GM23338 (cell line): ENCODE measurements at regions not wholly inside any gene's neighbourhood (a gene's known extent, or its start where the extent isn't known, plus 50 kb on each side); places are given as distances from the start of the nearest gene placed in this dataset.

ENCODE experiments used
- ATAC-seq: fragments of 200-7000 bp; cut with Tn5 transposase; 3 replicates; pipeline ENCODE4 v1.9.1; 2020
- DNase-seq: peaks from one replicate; pipeline ENCODE4 v3.0.0-alpha.2; 2015; ENCODE audit warnings: low spot score
- H2AFZ ChIP-seq: fragments of 200-600 bp; sonication (generic); 2 replicates; pipeline ENCODE4 v1.8.0; 2016; ENCODE audit warnings: antibody characterized with exemption, mild to moderate bottlenecking, moderate library complexity
- H3F3A ChIP-seq: fragments of 200-600 bp; sonication (generic); replicated peaks from 2 replicates; pipeline ENCODE4 v1.8.0; 2017; ENCODE audit warnings: antibody characterized with exemption, mixed run types, low read depth
- H3K27ac ChIP-seq: fragments of 200-600 bp; sonication (generic); 2 replicates; pipeline ENCODE4 v1.6.1; 2016; ENCODE audit warnings: low read depth
- H3K27me3 ChIP-seq: fragments of 200-600 bp; sonication (generic); 2 replicates; pipeline ENCODE4 v1.8.0; 2016; ENCODE audit warnings: mild to moderate bottlenecking, mixed run types, moderate library complexity; ENCODE audit not compliant: insufficient read depth
- H3K36me3 ChIP-seq: fragments of 200-600 bp; sonication (generic); 2 replicates; pipeline ENCODE4 v1.8.0; 2016; ENCODE audit warnings: mild to moderate bottlenecking; ENCODE audit not compliant: insufficient read depth
- H3K4me1 ChIP-seq: fragments of 200-600 bp; sonication (generic); 2 replicates; pipeline ENCODE4 v1.8.0; 2016; ENCODE audit warnings: mild to moderate bottlenecking, moderate library complexity; ENCODE audit not compliant: insufficient read depth
- H3K4me2 ChIP-seq: fragments of 200-600 bp; sonication (generic); 2 replicates; pipeline ENCODE4 v1.7.1; 2017; ENCODE audit warnings: mixed run types
- H3K4me3 ChIP-seq: fragments of 200-600 bp; sonication (generic); 2 replicates; pipeline ENCODE4 v1.6.1; 2016; ENCODE audit warnings: mixed run types
- H3K79me2 ChIP-seq: fragments of 200-600 bp; sonication (generic); replicated peaks from 2 replicates; pipeline ENCODE4 v1.8.0; 2017; ENCODE audit warnings: mild to moderate bottlenecking; ENCODE audit not compliant: insufficient read depth
- H3K9me2 ChIP-seq: fragments of 200-600 bp; sonication (generic); 2 replicates; pipeline ENCODE4 v1.8.0; 2017; ENCODE audit not compliant: insufficient read depth
- H4K20me1 ChIP-seq: fragments of 200-600 bp; sonication (generic); replicated peaks from 2 replicates; pipeline ENCODE4 v1.8.0; 2017; ENCODE audit warnings: mild to moderate bottlenecking; ENCODE audit not compliant: insufficient read depth
- H3K27ac Mint-ChIP-seq: 2 replicates; pipeline ENCODE4 v1.8.0; 2020; ENCODE audit warnings: inconsistent platforms, mild to moderate bottlenecking, moderate library complexity, mixed read lengths
- H3K27me3 Mint-ChIP-seq: 3 replicates; pipeline ENCODE4 v1.8.0; 2022; ENCODE audit warnings: low read depth, mild to moderate bottlenecking, moderate library complexity, mixed read lengths, inconsistent platforms; ENCODE audit not compliant: insufficient read depth, poor library complexity
- H3K36me3 Mint-ChIP-seq: 3 replicates; pipeline ENCODE4 v1.8.0; 2021; ENCODE audit warnings: low read depth, mild to moderate bottlenecking, inconsistent platforms, moderate library complexity, mixed read lengths
- H3K4me1 Mint-ChIP-seq: 3 replicates; pipeline ENCODE4 v1.8.0; 2020; ENCODE audit warnings: mild to moderate bottlenecking, inconsistent platforms, mixed read lengths
- H3K4me3 Mint-ChIP-seq: 3 replicates; pipeline ENCODE4 v1.8.0; 2021; ENCODE audit warnings: moderate library complexity, mild to moderate bottlenecking, inconsistent platforms, mixed read lengths
- H3K9me3 Mint-ChIP-seq: 3 replicates; pipeline ENCODE4 v1.8.0; 2020; ENCODE audit warnings: moderate library complexity, mild to moderate bottlenecking, inconsistent platforms, mixed read lengths
- CREB1 ChIP-seq: fragments of 250-450 bp; sonication (Bioruptor Pico); IDR thresholded peaks from 2 replicates; pipeline ENCODE4 v1.5.0; 2020; ENCODE audit warnings: low read depth, mild to moderate bottlenecking, moderate library complexity
- EZH2 ChIP-seq: fragments of 200-600 bp; sonication (generic); IDR thresholded peaks from one replicate; pipeline ENCODE4 v1.8.0; 2017; ENCODE audit warnings: antibody characterized with exemption, mild to moderate bottlenecking, low read depth; ENCODE audit not compliant: unreplicated experiment
- EZH2phosphoT487 ChIP-seq: fragments of 200-600 bp; sonication (generic); IDR thresholded peaks from one replicate; pipeline ENCODE4 v1.8.1; 2018; ENCODE audit warnings: antibody characterized with exemption; ENCODE audit not compliant: unreplicated experiment
- JUNB ChIP-seq: IDR thresholded peaks from one replicate; pipeline ENCODE4 v1.6.1; 2016; ENCODE audit warnings: antibody characterized with exemption; ENCODE audit not compliant: unreplicated experiment
- NANOG ChIP-seq: IDR thresholded peaks from 2 replicates; pipeline ENCODE4 v1.6.1; 2016; ENCODE audit warnings: antibody characterized with exemption, borderline replicate concordance
- POLR2AphosphoS5 ChIP-seq: IDR thresholded peaks from 2 replicates; pipeline ENCODE4 v1.6.1; 2016; ENCODE audit warnings: antibody characterized with exemption, low read depth
- STAT1 ChIP-seq: IDR thresholded peaks from one replicate; pipeline ENCODE4 v1.6.1; 2016; ENCODE audit warnings: antibody characterized with exemption; ENCODE audit not compliant: unreplicated experiment
- ZNF114 ChIP-seq: fragments of 250-450 bp; sonication (Bioruptor Pico); IDR thresholded peaks from 2 replicates; pipeline ENCODE4 v1.5.0; 2020; ENCODE audit warnings: mild to moderate bottlenecking, moderate library complexity
- ZNF331 ChIP-seq: fragments of 250-450 bp; sonication (Bioruptor Pico); IDR thresholded peaks from 2 replicates; pipeline ENCODE4 v1.5.0; 2020; ENCODE audit warnings: low read depth, mild to moderate bottlenecking, moderate library complexity
- ZNF462 ChIP-seq: fragments of 250-450 bp; sonication (Bioruptor Pico); IDR thresholded peaks from 2 replicates; pipeline ENCODE4 v1.5.0; 2020; ENCODE audit warnings: mild to moderate bottlenecking, moderate library complexity
- TF ChIP-seq, protein P1 (sequence below): IDR thresholded peaks from one replicate; pipeline ENCODE4 v1.6.1; 2018; ENCODE audit warnings: antibody characterized with exemption; ENCODE audit not compliant: unreplicated experiment
- TF ChIP-seq, protein P2 (sequence below): IDR thresholded peaks from 2 replicates; pipeline ENCODE4 v1.6.1; 2016; ENCODE audit warnings: antibody characterized with exemption
- TF ChIP-seq, protein P3 (sequence below), 2 experiments: fragments of 200-600 bp in 1 of 2; sonication (generic) in 1 of 2; conservative IDR thresholded peaks; 2 replicates each; pipeline versions ENCODE4 v1.5.1 to v1.6.1; 2016 to 2017; ENCODE audit warnings: antibody characterized with exemption in 2 of 2, low read depth in 2 of 2, mild to moderate bottlenecking in 2 of 2, moderate library complexity in 1 of 2

DNA sequence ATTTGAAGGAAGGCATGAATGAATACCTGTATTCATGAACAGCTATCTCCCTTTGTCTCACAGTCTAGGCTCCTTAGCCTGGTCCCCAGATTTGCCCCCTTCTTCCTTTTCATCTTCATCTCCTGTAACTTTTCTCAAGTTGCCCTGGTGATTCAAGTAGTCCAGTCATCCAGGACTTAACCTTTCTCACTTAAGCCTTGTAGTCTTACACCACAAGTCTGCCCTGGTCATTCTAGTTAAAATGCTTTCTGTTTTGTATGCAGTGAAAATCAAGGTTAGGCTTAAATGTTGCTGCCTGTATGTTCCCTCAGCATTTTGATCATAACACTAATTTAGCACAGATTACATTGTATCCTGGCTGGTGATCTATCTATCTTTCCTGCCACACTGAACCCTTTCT, 58.5 kb upstream of the SLC7A11 start:
- no peaks in the 10 kb centered on the region for H3K4me1 ChIP-seq
- no peaks in the 10 kb centered on the region for H3K36me3 Mint-ChIP-seq
- DNase-seq (no peak), ATAC-seq (no peak)
- TF ChIP-seq POLR2AphosphoS5 (no peak), NANOG (no peak), ZNF331 (CRISPR knock-in tag) (no peak), CREB1 (CRISPR knock-in tag) (no peak), ZNF114 (CRISPR knock-in tag) (no peak), ZNF462 (CRISPR knock-in tag) (no peak), STAT1 (no peak), EZH2 (no peak), EZH2phosphoT487 (no peak), JUNB (no peak)
- TF ChIP-seq, protein P1, sequence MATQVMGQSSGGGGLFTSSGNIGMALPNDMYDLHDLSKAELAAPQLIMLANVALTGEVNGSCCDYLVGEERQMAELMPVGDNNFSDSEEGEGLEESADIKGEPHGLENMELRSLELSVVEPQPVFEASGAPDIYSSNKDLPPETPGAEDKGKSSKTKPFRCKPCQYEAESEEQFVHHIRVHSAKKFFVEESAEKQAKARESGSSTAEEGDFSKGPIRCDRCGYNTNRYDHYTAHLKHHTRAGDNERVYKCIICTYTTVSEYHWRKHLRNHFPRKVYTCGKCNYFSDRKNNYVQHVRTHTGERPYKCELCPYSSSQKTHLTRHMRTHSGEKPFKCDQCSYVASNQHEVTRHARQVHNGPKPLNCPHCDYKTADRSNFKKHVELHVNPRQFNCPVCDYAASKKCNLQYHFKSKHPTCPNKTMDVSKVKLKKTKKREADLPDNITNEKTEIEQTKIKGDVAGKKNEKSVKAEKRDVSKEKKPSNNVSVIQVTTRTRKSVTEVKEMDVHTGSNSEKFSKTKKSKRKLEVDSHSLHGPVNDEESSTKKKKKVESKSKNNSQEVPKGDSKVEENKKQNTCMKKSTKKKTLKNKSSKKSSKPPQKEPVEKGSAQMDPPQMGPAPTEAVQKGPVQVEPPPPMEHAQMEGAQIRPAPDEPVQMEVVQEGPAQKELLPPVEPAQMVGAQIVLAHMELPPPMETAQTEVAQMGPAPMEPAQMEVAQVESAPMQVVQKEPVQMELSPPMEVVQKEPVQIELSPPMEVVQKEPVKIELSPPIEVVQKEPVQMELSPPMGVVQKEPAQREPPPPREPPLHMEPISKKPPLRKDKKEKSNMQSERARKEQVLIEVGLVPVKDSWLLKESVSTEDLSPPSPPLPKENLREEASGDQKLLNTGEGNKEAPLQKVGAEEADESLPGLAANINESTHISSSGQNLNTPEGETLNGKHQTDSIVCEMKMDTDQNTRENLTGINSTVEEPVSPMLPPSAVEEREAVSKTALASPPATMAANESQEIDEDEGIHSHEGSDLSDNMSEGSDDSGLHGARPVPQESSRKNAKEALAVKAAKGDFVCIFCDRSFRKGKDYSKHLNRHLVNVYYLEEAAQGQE: no peak
- TF ChIP-seq, protein P2, sequence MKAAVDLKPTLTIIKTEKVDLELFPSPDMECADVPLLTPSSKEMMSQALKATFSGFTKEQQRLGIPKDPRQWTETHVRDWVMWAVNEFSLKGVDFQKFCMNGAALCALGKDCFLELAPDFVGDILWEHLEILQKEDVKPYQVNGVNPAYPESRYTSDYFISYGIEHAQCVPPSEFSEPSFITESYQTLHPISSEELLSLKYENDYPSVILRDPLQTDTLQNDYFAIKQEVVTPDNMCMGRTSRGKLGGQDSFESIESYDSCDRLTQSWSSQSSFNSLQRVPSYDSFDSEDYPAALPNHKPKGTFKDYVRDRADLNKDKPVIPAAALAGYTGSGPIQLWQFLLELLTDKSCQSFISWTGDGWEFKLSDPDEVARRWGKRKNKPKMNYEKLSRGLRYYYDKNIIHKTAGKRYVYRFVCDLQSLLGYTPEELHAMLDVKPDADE: no peak
- TF ChIP-seq, protein P3, sequence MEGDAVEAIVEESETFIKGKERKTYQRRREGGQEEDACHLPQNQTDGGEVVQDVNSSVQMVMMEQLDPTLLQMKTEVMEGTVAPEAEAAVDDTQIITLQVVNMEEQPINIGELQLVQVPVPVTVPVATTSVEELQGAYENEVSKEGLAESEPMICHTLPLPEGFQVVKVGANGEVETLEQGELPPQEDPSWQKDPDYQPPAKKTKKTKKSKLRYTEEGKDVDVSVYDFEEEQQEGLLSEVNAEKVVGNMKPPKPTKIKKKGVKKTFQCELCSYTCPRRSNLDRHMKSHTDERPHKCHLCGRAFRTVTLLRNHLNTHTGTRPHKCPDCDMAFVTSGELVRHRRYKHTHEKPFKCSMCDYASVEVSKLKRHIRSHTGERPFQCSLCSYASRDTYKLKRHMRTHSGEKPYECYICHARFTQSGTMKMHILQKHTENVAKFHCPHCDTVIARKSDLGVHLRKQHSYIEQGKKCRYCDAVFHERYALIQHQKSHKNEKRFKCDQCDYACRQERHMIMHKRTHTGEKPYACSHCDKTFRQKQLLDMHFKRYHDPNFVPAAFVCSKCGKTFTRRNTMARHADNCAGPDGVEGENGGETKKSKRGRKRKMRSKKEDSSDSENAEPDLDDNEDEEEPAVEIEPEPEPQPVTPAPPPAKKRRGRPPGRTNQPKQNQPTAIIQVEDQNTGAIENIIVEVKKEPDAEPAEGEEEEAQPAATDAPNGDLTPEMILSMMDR (conservative IDR thresholded peaks at IDR 0.05; ENCODE audit: low read depth in 2 of 2): no peak
- H3K4me1 Mint-ChIP-seq: no peaks in the 10 kb centered on the region; the same call in 2 of the 3 replicates
- H2AFZ ChIP-seq: no peak overlapping the region
- no peaks in the 10 kb centered on the region for H3K79me2 ChIP-seq
- H3K27me3 ChIP-seq: no peaks in the 10 kb centered on the region
- no peak overlapping the region for H3K27ac Mint-ChIP-seq
- H3K36me3 ChIP-seq: no peaks in the 10 kb centered on the region
- no peak overlapping the region for H3K4me3 Mint-ChIP-seq
- peaks cover 6% of the 10 kb centered on the region; the same call in 1 of the 2 replicates for H3K9me2 ChIP-seq
- H4K20me1 ChIP-seq: no peaks in the 10 kb centered on the region
- H3F3A ChIP-seq: no peaks in the 10 kb centered on the region
- H3K4me2 ChIP-seq: no peak overlapping the region
- no peaks in the 10 kb centered on the region; the same call in 2 of the 3 replicates for H3K9me3 Mint-ChIP-seq
- no peak overlapping the region for H3K4me3 ChIP-seq
- H3K27ac ChIP-seq: no peak overlapping the region
- H3K27me3 Mint-ChIP-seq: no peaks in the 10 kb centered on the region
